ENCODE measurements at regions not wholly inside any gene's neighbourhood (a gene's known extent, or its start where the extent isn't known, plus 50 kb on each side); places are given as distances from the start of the nearest gene placed in this dataset.
"Not testable (repeated sequence)": the region's sequence is repeated elsewhere in the genome, so short reads cannot be mapped to it uniquely, and the experiment has no call there.

- DNase-seq (ENCODE audit: low spot score) = no peak
Observed at GRCh38 chr7:93048136-93048930, 69.4 kb downstream of the SAMD9 start.

- DNase-seq (ENCODE audit: low spot score) = no peak
Observed at GRCh38 chr7:93047514-93048099, 70.2 kb downstream of the SAMD9 start.

- DNase-seq (ENCODE audit: low spot score) = no peak
Observed at GRCh38 chr7:93046641-93047040, 71.1 kb downstream of the SAMD9 start.

GRCh38 chr7:93044147-93044810 lies 73.5 kb downstream of the SAMD9 start:
- no peak for DNase-seq (ENCODE audit: low spot score)

GRCh38 chr7:93043385-93043985 lies 74.3 kb downstream of the SAMD9 start:
- DNase-seq (ENCODE audit: low spot score) = no peak

- no peak for DNase-seq (ENCODE audit: low spot score)
Observed at GRCh38 chr7:93040355-93040754, 77.4 kb downstream of the SAMD9 start.

- DNase-seq (ENCODE audit: low spot score) = no peak
Observed at GRCh38 chr7:93039786-93040185, 78.0 kb downstream of the SAMD9 start.

GRCh38 chr7:93039282-93039681 lies 78.5 kb downstream of the SAMD9 start:
- DNase-seq (ENCODE audit: low spot score) = no peak

GRCh38 chr7:93036807-93037206 lies 81.0 kb downstream of the SAMD9 start:
- no peak for DNase-seq (ENCODE audit: low spot score)

GRCh38 chr7:93036149-93036640 lies 81.6 kb downstream of the SAMD9 start:
- DNase-seq (ENCODE audit: low spot score) = no peak

GRCh38 chr7:93031795-93032194 lies 86.0 kb downstream of the SAMD9 start:
- DNase-seq (ENCODE audit: low spot score) = no peak

GRCh38 chr7:93030605-93031225 lies 87.1 kb downstream of the SAMD9 start:
- no peak for DNase-seq (ENCODE audit: low spot score)

- DNase-seq (ENCODE audit: low spot score) = no peak
Observed at GRCh38 chr7:93029056-93029455, 88.7 kb downstream of the SAMD9 start.

GRCh38 chr7:93028610-93029009 lies 89.2 kb downstream of the SAMD9 start:
- DNase-seq (ENCODE audit: low spot score) = no peak

GRCh38 chr7:93027044-93027443 lies 90.7 kb downstream of the SAMD9 start:
- no peak for DNase-seq (ENCODE audit: low spot score)

GRCh38 chr7:93026425-93026824 lies 91.4 kb downstream of the SAMD9 start:
- DNase-seq (ENCODE audit: low spot score) = no peak

GRCh38 chr7:93025389-93025788 lies 92.4 kb downstream of the SAMD9 start:
- no peak for DNase-seq (ENCODE audit: low spot score)

- DNase-seq (ENCODE audit: low spot score) = not testable (repeated sequence)
Observed at GRCh38 chr7:93022931-93023478, 94.8 kb downstream of the SAMD9 start.

- no peak for DNase-seq (ENCODE audit: low spot score)
Observed at GRCh38 chr7:93021748-93022147, 96.0 kb downstream of the SAMD9 start.

GRCh38 chr7:93018716-93019115 lies 99.1 kb downstream of the SAMD9 start:
- no peak for DNase-seq (ENCODE audit: low spot score)

GRCh38 chr7:93016681-93017381 lies 100.9 kb downstream of the SAMD9 start:
- DNase-seq (ENCODE audit: low spot score) = no peak

Measured in cerebellar cortex (tissue), 1 donor.